SK-N-SH (cell line): ENCODE measurements at regions not wholly inside any gene's neighbourhood (a gene's known extent, or its start where the extent isn't known, plus 50 kb on each side); places are given as distances from the start of the nearest gene placed in this dataset.

ENCODE experiments used
- CTCF ChIA-PET: fragments of 300-600, 350-600 bp; formaldehyde crosslinking; extraction: SDS; loops from one replicate; lab custom pipeline; 2021; lab: Yijun Ruan, JAX
- POLR2A ChIA-PET: fragments of 350-600 bp; sonication (Branson Sonifier 250); formaldehyde crosslinking; extraction: SDS; loops from one replicate; lab custom pipeline; 2020; ENCODE audit warnings: antibody characterized with exemption, inconsistent platforms; lab: Yijun Ruan, JAX
- DNase-seq: peaks from one replicate; pipeline ENCODE4 v3.0.0; 2012
- H2AFZ ChIP-seq: fragments of 200-600 bp; sonication (generic); 2 replicates; pipeline ENCODE4 v1.8.1; 2016; ENCODE audit warnings: antibody characterized with exemption, mild to moderate bottlenecking, low read depth
- H3F3A ChIP-seq: fragments of 200-600 bp; sonication (generic); replicated peaks from 2 replicates; pipeline ENCODE3; 2016; ENCODE audit warnings: antibody characterized with exemption, mild to moderate bottlenecking; ENCODE audit not compliant: insufficient read depth
- H3K27ac ChIP-seq, 2 experiments: fragments of 200-500 bp in 1 of 2; fragments of 200-600 bp in 1 of 2; sonication (Bioruptor generic) in 1 of 2; sonication (generic), shearing (Covaris generic) in 1 of 2; 2 replicates each; pipeline versions ENCODE4 v1.5.1 to v1.6.1; 2014 to 2016; ENCODE audit warnings: low read depth in 2 of 2, inconsistent platforms in 1 of 2, low read length in 1 of 2, mild to moderate bottlenecking in 1 of 2, mixed read lengths in 1 of 2
- H3K27me3 ChIP-seq: fragments of 200-600 bp; sonication (generic), shearing (Covaris generic); 2 replicates; pipeline ENCODE4 v1.6.1; 2016; ENCODE audit warnings: mixed run types; ENCODE audit not compliant: insufficient read depth
- H3K36me3 ChIP-seq, 2 experiments: fragments of 200-500 bp in 1 of 2; fragments of 200-600 bp in 1 of 2; sonication (Bioruptor generic) in 1 of 2; sonication (generic) in 1 of 2; replicated peaks in 1 of 2; 2 replicates each; pipeline versions ENCODE3 to v1.5.1; 2014 to 2016; ENCODE audit warnings: low read length in 1 of 2, mild to moderate bottlenecking in 1 of 2; ENCODE audit not compliant: insufficient read depth in 2 of 2, control insufficient read depth in 1 of 2
- H3K4me1 ChIP-seq, 2 experiments: fragments of 200-500 bp in 1 of 2; fragments of 200-600 bp in 1 of 2; sonication (Bioruptor generic) in 1 of 2; sonication (generic), shearing (Covaris generic) in 1 of 2; 2 replicates each; pipeline versions ENCODE4 v1.5.1 to v1.6.1; 2014 to 2016; ENCODE audit warnings: low read depth in 1 of 2, low read length in 1 of 2, mixed run types in 1 of 2; ENCODE audit not compliant: insufficient read depth in 2 of 2, control insufficient read depth in 1 of 2
- H3K4me2 ChIP-seq: fragments of 200-600 bp; sonication (generic), shearing (Covaris generic); 2 replicates; pipeline ENCODE4 v1.6.1; 2017; ENCODE audit warnings: mixed run types
- H3K4me3 ChIP-seq, 2 experiments: fragments of 200-500 bp in 1 of 2; fragments of 200-600 bp in 1 of 2; sonication (Bioruptor generic) in 1 of 2; sonication (generic), shearing (Covaris generic) in 1 of 2; 2 replicates each; pipeline versions ENCODE4 v1.5.1 to v1.8.1; 2014 to 2016; ENCODE audit warnings: low read depth in 2 of 2, inconsistent platforms in 1 of 2, low read length in 1 of 2, mild to moderate bottlenecking in 1 of 2, mixed read lengths in 1 of 2, moderate library complexity in 1 of 2
- H3K79me2 ChIP-seq: fragments of 200-600 bp; sonication (generic); 2 replicates; pipeline ENCODE4 v1.8.1; 2017; ENCODE audit warnings: mild to moderate bottlenecking; ENCODE audit not compliant: insufficient read depth
- H3K9ac ChIP-seq: fragments of 200-600 bp; sonication (generic); 2 replicates; pipeline ENCODE4 v1.6.1; 2017; ENCODE audit warnings: mixed run types
- H3K9me2 ChIP-seq: fragments of 200-600 bp; sonication (generic); 2 replicates; pipeline ENCODE4 v1.6.1; 2017; ENCODE audit warnings: mixed run types
- H3K9me3 ChIP-seq: fragments of 200-600 bp; sonication (generic); 2 replicates; pipeline ENCODE4 v1.6.1; 2017; ENCODE audit warnings: mixed run types, mild to moderate bottlenecking, moderate library complexity
- H4K20me1 ChIP-seq: fragments of 200-600 bp; sonication (generic); 2 replicates; pipeline ENCODE4 v1.6.1; 2017; ENCODE audit warnings: mild to moderate bottlenecking, mixed run types; ENCODE audit not compliant: insufficient read depth
- CTCF ChIP-seq: fragments of 200-600 bp; sonication (generic); IDR thresholded peaks from 2 replicates; pipeline ENCODE4 v1.6.1; 2017; ENCODE audit warnings: antibody characterized with exemption, mild to moderate bottlenecking, moderate library complexity
- ELF1 ChIP-seq: IDR thresholded peaks from 2 replicates; pipeline ENCODE4 v1.4.0; 2012
- FOXM1 ChIP-seq: IDR thresholded peaks from 2 replicates; pipeline ENCODE4 v1.4.0; 2012; ENCODE audit warnings: low read depth, mild to moderate bottlenecking
- IRF3 ChIP-seq: fragments of 150-350 bp; IDR thresholded peaks from 2 replicates; pipeline ENCODE4 v1.6.1; 2016; ENCODE audit warnings: mild to moderate bottlenecking, low read depth, low read length
- MXI1 ChIP-seq: IDR thresholded peaks from 2 replicates; pipeline ENCODE4 v1.6.1; 2012; ENCODE audit warnings: mild to moderate bottlenecking, low read depth, low read length, improper control_type of control experiment
- NRF1 ChIP-seq: IDR thresholded peaks from 2 replicates; pipeline ENCODE4 v1.6.1; 2012; ENCODE audit warnings: low read depth, mild to moderate bottlenecking, low read length
- REST ChIP-seq: IDR thresholded peaks from 2 replicates; pipeline ENCODE4 v1.6.1; 2012; ENCODE audit warnings: mild to moderate bottlenecking, low read depth, low read length, moderate library complexity
- RFX5 ChIP-seq: IDR thresholded peaks from 2 replicates; pipeline ENCODE4 v1.6.1; 2012; ENCODE audit warnings: mild to moderate bottlenecking, improper control_type of control experiment, low read length
- SMC3 ChIP-seq: IDR thresholded peaks from 2 replicates; pipeline ENCODE4 v1.6.1; 2012; ENCODE audit warnings: low read depth, low read length, improper control_type of control experiment
- TEAD4 ChIP-seq: IDR thresholded peaks from 2 replicates; pipeline ENCODE4 v1.4.0; 2012; ENCODE audit warnings: mild to moderate bottlenecking, borderline replicate concordance; ENCODE audit not compliant: insufficient read depth
- USF2 ChIP-seq: fragments of 150-350 bp; IDR thresholded peaks from 2 replicates; pipeline ENCODE4 v1.6.1; 2017; ENCODE audit warnings: antibody characterized with exemption, low read length, low read depth, borderline replicate concordance
- ZBTB33 ChIP-seq: IDR thresholded peaks from 2 replicates; pipeline ENCODE4 v1.4.0; 2012; ENCODE audit warnings: low read depth, borderline replicate concordance
- WGBS: methylation state at CpG from one replicate; pipeline ENCODE4 v1.1.6; 2017; ENCODE audit warnings: low lambda C conversion rate; 5-methylcytosine and 5-hydroxymethylcytosine counted together

- Histone ChIP-seq H3K79me2 (no peaks in the 10 kb centered on the region), H4K20me1 (no peaks in the 10 kb centered on the region), H3K27me3 (no peaks in the 10 kb centered on the region), H3K36me3 (no peaks in the 10 kb centered on the region), H3K9me3 (no peaks in the 10 kb centered on the region), H3K4me3 (no peak overlapping the region), H2AFZ (no peak overlapping the region), H3K9me2 (no peaks in the 10 kb centered on the region), H3K9ac (no peak overlapping the region), H3K27ac (no peak overlapping the region), H3K4me2 (no peak overlapping the region), H3K4me1 (peaks cover 0 to 17% of the 10 kb centered on the region in 2 experiments; a peak in 2 of 4 replicates), H3F3A (no peaks in the 10 kb centered on the region)
- 38% methylated on average over 3 of the region's 3 CpGs for WGBS
- CTCF ChIA-PET = interaction anchor here (0.7 to 1.9 kb wide), 4 partner anchors 10 to 20 kb away, joined by 3 to 6 read pairs (median 4); no protein-coding TSS in a partner anchor
- POLR2A ChIA-PET = no interaction called here
- TF ChIP-seq TEAD4 (no peak), MXI1 (no peak), CTCF (no peak), FOXM1 (no peak), NRF1 (no peak), IRF3 (no peak), ELF1 (no peak), REST (no peak)
- no peak for DNase-seq
These were observed 183.1 kb upstream of the PRPS1L1 start for GRCh38 chr7:18210788-18211187.

GRCh38 chr7:18212308-18212707, 184.7 kb upstream of the PRPS1L1 start:
- CTCF ChIA-PET = interaction anchor here (1.0 to 2.9 kb wide), 5 partner anchors 10 to 148 kb away, joined by 3 to 12 read pairs (median 4); no protein-coding TSS in a partner anchor
- Histone ChIP-seq H3K79me2 (no peaks in the 10 kb centered on the region), H3K9ac (no peak overlapping the region), H3K4me3 (no peak overlapping the region), H4K20me1 (no peaks in the 10 kb centered on the region), H3K9me3 (no peaks in the 10 kb centered on the region), H3K27ac (peak overlapping the region; percentile 9 to 88; a peak in 2 of 4 replicates), H3K36me3 (no peaks in the 10 kb centered on the region), H3F3A (no peaks in the 10 kb centered on the region), H3K4me1 (peaks cover 0 to 17% of the 10 kb centered on the region in 2 experiments; a peak in 2 of 4 replicates), H3K27me3 (no peaks in the 10 kb centered on the region), H3K9me2 (no peaks in the 10 kb centered on the region), H3K4me2 (no peak overlapping the region), H2AFZ (0 out of 2 replicates have a peak overlapping the region, but pooled peaks have one; percentile 2)
- no peak for DNase-seq
- WGBS = 44% methylated on average over 3 of the region's 3 CpGs
- POLR2A ChIA-PET = no interaction called here
- TF ChIP-seq RFX5 (no peak), REST (no peak), USF2 (no peak), ZBTB33 (no peak), MXI1 (no peak), SMC3 (no peak)
